K562 (cell line): ENCODE measurements at regions not wholly inside any gene's neighbourhood (a gene's known extent, or its start where the extent isn't known, plus 50 kb on each side); places are given as distances from the start of the nearest gene placed in this dataset.

Experiments used
- ATAC-seq: fragments of 200-7000 bp; cut with Tn5 transposase; 3 replicates; pipeline ENCODE4 v1.9.1; 2020; ENCODE audit warnings: moderate library complexity
- BruUV-seq: library from RNA; stranded (reverse); fragments of 400-500 nt; replicated peaks from 2 replicates; lab custom pipeline; 2021; lab: Mats Ljungman, UMichigan
- CTCF ChIA-PET: fragments of 300-600 bp; formaldehyde crosslinking; extraction: SDS; loops from one replicate; lab custom pipeline; 2021; ENCODE audit warnings: low intra/inter-chr PET ratio; lab: Yijun Ruan, JAX
- POLR2A ChIA-PET: fragments of 300-600, 350-650 bp; sonication (Branson Sonifier 250); formaldehyde crosslinking; extraction: SDS; loops from one replicate; lab custom pipeline; 2021; ENCODE audit warnings: antibody characterized with exemption, inconsistent platforms; lab: Yijun Ruan, JAX
- DNase-seq, 4 experiments: peaks; one replicate each; pipeline versions ENCODE4 v3.0.0 to v3.0.0-alpha.2; 2011 to 2018; ENCODE audit warnings: low spot score in 3 of 4, mixed read lengths in 3 of 4; ENCODE audit errors: extremely low read depth in 1 of 4
- FAIRE-seq: peaks from 2 replicates; lab custom pipeline; 2011; peaks lifted over from hg19 to GRCh38; lab: Jason Lieb, UNC
- H2AFZ ChIP-seq: 2 replicates; pipeline ENCODE4 v1.6.0; 2011; ENCODE audit warnings: low read depth, low read length, control low read depth, inconsistent platforms
- H3K27ac ChIP-seq: fragments of 200-600 bp; 3 replicates; pipeline ENCODE4 v1.8.0; 2011; ENCODE audit warnings: low read depth, mild to moderate bottlenecking, control low read depth, inconsistent platforms, low read length, moderate library complexity, mixed read lengths; ENCODE audit errors: extremely low read depth
- H3K27me3 ChIP-seq, 2 experiments: fragments of 300-600 bp in 1 of 2; 2 replicates in 1 of 2; 3 replicates in 1 of 2; pipeline versions ENCODE4 v1.6.0 to v1.8.0; 2011; ENCODE audit warnings: inconsistent platforms in 2 of 2, low read length in 2 of 2, mild to moderate bottlenecking in 1 of 2, mixed read lengths in 1 of 2, moderate library complexity in 1 of 2; ENCODE audit not compliant: control insufficient read depth in 2 of 2, insufficient read depth in 2 of 2
- H3K36me3 ChIP-seq: fragments of 300-600 bp; 3 replicates; pipeline ENCODE4 v1.8.0; 2011; ENCODE audit warnings: mild to moderate bottlenecking, low read length, inconsistent platforms; ENCODE audit not compliant: control insufficient read depth, insufficient read depth
- H3K4me1 ChIP-seq, 2 experiments: fragments of 200-600 bp in 1 of 2; replicated peaks in 1 of 2; 2 replicates in 1 of 2; 3 replicates in 1 of 2; pipeline versions ENCODE4 v1.5.1 to v1.8.0; 2011; ENCODE audit warnings: inconsistent platforms in 2 of 2, low read length in 2 of 2, mild to moderate bottlenecking in 1 of 2, mixed read lengths in 1 of 2, moderate library complexity in 1 of 2; ENCODE audit not compliant: control insufficient read depth in 2 of 2, insufficient read depth in 2 of 2
- H3K4me2 ChIP-seq: 2 replicates; pipeline ENCODE4 v1.6.1; 2011; ENCODE audit warnings: low read length, control low read depth, inconsistent platforms, mixed read lengths; ENCODE audit not compliant: insufficient read depth
- H3K4me3 ChIP-seq: fragments of 200-600 bp; sonication (generic), shearing (Covaris generic); 2 replicates; pipeline ENCODE4 v1.5.1; 2016; ENCODE audit warnings: control low read depth, inconsistent platforms
- H3K79me2 ChIP-seq: fragments of 200-600 bp; 3 replicates; pipeline ENCODE4 v1.8.0; 2011; ENCODE audit warnings: low read length, inconsistent platforms; ENCODE audit not compliant: control insufficient read depth, insufficient read depth
- H3K9ac ChIP-seq, 2 experiments: 2 replicates each; pipeline versions ENCODE4 v1.6.0 to v1.6.1; 2011; ENCODE audit warnings: low read depth in 2 of 2, low read length in 2 of 2, control low read depth in 1 of 2, inconsistent platforms in 1 of 2, mild to moderate bottlenecking in 1 of 2, mixed read lengths in 1 of 2; ENCODE audit not compliant: insufficient read depth in 1 of 2
- H3K9me1 ChIP-seq: one replicate; pipeline ENCODE4 v1.6.0; 2011; ENCODE audit warnings: inconsistent platforms, mild to moderate bottlenecking, low read length, moderate library complexity; ENCODE audit not compliant: control insufficient read depth, insufficient read depth
- H3K9me3 ChIP-seq: replicated peaks from 2 replicates; pipeline ENCODE4 v1.5.1; 2011; ENCODE audit warnings: low read depth, low read length, inconsistent platforms; ENCODE audit not compliant: control insufficient read depth, insufficient read depth
- H4K20me1 ChIP-seq: replicated peaks from 2 replicates; pipeline ENCODE4 v1.6.1; 2011; ENCODE audit warnings: low read length, inconsistent platforms, mixed read lengths; ENCODE audit not compliant: control insufficient read depth, insufficient read depth
- ARNT ChIP-seq, 2 experiments: fragments of 450-650 bp; IDR thresholded peaks; 2 replicates each; pipeline ENCODE4 v1.6.1; 2016; ENCODE audit warnings: mild to moderate bottlenecking in 1 of 2
- BMI1 ChIP-seq: fragments of 150-350 bp; IDR thresholded peaks from 2 replicates; pipeline ENCODE4 v1.6.1; 2014; ENCODE audit warnings: low read length
- EP300 ChIP-seq: IDR thresholded peaks from 2 replicates; pipeline ENCODE4 v1.6.1; 2012; ENCODE audit warnings: low read length, improper control_type of control experiment
- POLR2G ChIP-seq: fragments of 200-400 bp; formaldehyde crosslinking; IDR thresholded peaks from 2 replicates; pipeline ENCODE4 v1.6.1; 2017; ENCODE audit warnings: low read depth, mild to moderate bottlenecking, antibody characterized with exemption, low read length, moderate library complexity
- PYGO2 ChIP-seq: fragments of 450-650 bp; IDR thresholded peaks from 2 replicates; pipeline ENCODE4 v1.6.1; 2016; ENCODE audit warnings: mild to moderate bottlenecking, missing genetic modification characterization, moderate library complexity, missing compliant biosample characterization
- SRSF1 ChIP-seq: fragments of 200-400 bp; formaldehyde crosslinking; IDR thresholded peaks from 2 replicates; pipeline ENCODE4 v1.6.1; 2017; ENCODE audit warnings: mild to moderate bottlenecking, low read depth, low read length, moderate library complexity
- WGBS: fragments of 100-300 bp; shearing (Covaris generic); methylation state at CpG from one replicate; pipeline ENCODE4 v1.1.6; 2016; ENCODE audit warnings: low coverage, mixed read lengths; ENCODE audit not compliant: insufficient coverage; ENCODE audit errors: missing lambda C conversion rate; 5-methylcytosine and 5-hydroxymethylcytosine counted together
- in situ Hi-C: fragments of 300-500 bp; cut with MboI; formaldehyde crosslinking; loops from 4 replicates; pipeline ENCODE4 v1.15.0; 2018; ENCODE audit warnings: inconsistent platforms, mixed read lengths
- intact Hi-C: fragments of 100-400 bp; cut with micrococcal nuclease; formaldehyde crosslinking; loops from 2 replicates; pipeline ENCODE4 v1.14.2; 2022
- TF ChIP-seq, protein P1 (sequence below): fragments of 450-650 bp; IDR thresholded peaks from 2 replicates; pipeline ENCODE4 v1.7.1; 2018; ENCODE audit warnings: mild to moderate bottlenecking, low read depth; ENCODE audit not compliant: partially characterized antibody
- TF ChIP-seq, protein P2 (sequence below): fragments of 250-450 bp; sonication (Bioruptor Pico); IDR thresholded peaks from 2 replicates; pipeline ENCODE4 v1.4.0; 2020; ENCODE audit warnings: mild to moderate bottlenecking, moderate library complexity
- TF ChIP-seq, protein P3 (sequence below): fragments of 450-650 bp; IDR thresholded peaks from 2 replicates; pipeline ENCODE4 v1.6.1; 2018; ENCODE audit not compliant: partially characterized antibody

DNA sequence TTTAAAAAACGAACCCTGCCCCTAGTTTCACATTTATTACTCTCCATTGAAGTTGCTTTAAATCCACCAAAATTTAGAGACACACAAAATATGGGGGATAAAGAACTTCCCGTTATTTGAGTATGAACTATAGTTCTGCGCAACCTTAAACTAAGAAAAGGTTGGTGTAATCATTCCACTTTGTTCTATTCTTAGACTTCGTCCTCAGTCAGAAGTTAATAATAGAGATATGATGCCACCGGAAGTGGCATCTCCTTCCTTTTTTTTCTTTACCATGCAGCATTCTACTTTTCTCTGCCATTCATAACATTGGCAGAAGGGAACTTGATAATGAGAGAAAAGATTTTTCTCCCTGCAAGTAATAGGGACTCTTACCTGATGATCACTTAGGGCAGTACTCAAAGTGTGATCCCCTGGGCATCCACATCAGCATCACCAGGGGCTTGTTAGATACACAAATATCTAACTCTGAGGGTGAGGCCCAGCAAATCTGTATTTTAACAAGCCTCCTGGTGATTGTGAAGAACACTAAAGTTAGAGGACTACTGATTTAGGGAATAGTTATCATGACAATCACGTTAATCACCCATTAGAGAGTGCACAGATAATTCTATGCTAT, 147.7 kb upstream of the DTNA start:
- no peak for FAIRE-seq
- no TSS peak for BruUV-seq
- Histone ChIP-seq H3K9me1 (no peaks in the 10 kb centered on the region), H3K27ac (no peak overlapping the region), H3K27me3 (no peaks in the 10 kb centered on the region), H3K79me2 (no peaks in the 10 kb centered on the region), H3K9me3 (no peaks in the 10 kb centered on the region), H3K4me3 (no peak overlapping the region), H3K4me2 (no peak overlapping the region), H4K20me1 (no peaks in the 10 kb centered on the region), H3K4me1 (no peaks in the 10 kb centered on the region), H3K9ac (no peak overlapping the region), H2AFZ (no peak overlapping the region), H3K36me3 (no peaks in the 10 kb centered on the region)
- ChIA-PET POLR2A (no interaction called here), CTCF (no interaction called here)
- in situ Hi-C loops (no loop called here), intact Hi-C loops (no loop called here)
- no peak for ATAC-seq
- WGBS: under 1% methylated on average over 6 of the region's 6 CpGs
- no peak for DNase-seq
- TF ChIP-seq POLR2G (no peak), EP300 (no peak), SRSF1 (no peak), BMI1 (no peak), PYGO2 (tag) (no peak), ARNT (IDR thresholded peaks at IDR 0.05) (no peak)
- TF ChIP-seq, protein P1, sequence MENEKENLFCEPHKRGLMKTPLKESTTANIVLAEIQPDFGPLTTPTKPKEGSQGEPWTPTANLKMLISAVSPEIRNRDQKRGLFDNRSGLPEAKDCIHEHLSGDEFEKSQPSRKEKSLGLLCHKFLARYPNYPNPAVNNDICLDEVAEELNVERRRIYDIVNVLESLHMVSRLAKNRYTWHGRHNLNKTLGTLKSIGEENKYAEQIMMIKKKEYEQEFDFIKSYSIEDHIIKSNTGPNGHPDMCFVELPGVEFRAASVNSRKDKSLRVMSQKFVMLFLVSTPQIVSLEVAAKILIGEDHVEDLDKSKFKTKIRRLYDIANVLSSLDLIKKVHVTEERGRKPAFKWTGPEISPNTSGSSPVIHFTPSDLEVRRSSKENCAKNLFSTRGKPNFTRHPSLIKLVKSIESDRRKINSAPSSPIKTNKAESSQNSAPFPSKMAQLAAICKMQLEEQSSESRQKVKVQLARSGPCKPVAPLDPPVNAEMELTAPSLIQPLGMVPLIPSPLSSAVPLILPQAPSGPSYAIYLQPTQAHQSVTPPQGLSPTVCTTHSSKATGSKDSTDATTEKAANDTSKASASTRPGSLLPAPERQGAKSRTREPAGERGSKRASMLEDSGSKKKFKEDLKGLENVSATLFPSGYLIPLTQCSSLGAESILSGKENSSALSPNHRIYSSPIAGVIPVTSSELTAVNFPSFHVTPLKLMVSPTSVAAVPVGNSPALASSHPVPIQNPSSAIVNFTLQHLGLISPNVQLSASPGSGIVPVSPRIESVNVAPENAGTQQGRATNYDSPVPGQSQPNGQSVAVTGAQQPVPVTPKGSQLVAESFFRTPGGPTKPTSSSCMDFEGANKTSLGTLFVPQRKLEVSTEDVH: no peak
- TF ChIP-seq, protein P2, sequence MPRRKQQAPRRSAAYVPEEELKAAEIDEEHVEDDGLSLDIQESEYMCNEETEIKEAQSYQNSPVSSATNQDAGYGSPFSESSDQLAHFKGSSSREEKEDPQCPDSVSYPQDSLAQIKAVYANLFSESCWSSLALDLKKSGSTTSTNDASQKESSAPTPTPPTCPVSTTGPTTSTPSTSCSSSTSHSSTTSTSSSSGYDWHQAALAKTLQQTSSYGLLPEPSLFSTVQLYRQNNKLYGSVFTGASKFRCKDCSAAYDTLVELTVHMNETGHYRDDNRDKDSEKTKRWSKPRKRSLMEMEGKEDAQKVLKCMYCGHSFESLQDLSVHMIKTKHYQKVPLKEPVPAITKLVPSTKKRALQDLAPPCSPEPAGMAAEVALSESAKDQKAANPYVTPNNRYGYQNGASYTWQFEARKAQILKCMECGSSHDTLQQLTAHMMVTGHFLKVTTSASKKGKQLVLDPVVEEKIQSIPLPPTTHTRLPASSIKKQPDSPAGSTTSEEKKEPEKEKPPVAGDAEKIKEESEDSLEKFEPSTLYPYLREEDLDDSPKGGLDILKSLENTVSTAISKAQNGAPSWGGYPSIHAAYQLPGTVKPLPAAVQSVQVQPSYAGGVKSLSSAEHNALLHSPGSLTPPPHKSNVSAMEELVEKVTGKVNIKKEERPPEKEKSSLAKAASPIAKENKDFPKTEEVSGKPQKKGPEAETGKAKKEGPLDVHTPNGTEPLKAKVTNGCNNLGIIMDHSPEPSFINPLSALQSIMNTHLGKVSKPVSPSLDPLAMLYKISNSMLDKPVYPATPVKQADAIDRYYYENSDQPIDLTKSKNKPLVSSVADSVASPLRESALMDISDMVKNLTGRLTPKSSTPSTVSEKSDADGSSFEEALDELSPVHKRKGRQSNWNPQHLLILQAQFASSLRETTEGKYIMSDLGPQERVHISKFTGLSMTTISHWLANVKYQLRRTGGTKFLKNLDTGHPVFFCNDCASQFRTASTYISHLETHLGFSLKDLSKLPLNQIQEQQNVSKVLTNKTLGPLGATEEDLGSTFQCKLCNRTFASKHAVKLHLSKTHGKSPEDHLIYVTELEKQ (CRISPR knock-in tag): no peak
- TF ChIP-seq, protein P3, sequence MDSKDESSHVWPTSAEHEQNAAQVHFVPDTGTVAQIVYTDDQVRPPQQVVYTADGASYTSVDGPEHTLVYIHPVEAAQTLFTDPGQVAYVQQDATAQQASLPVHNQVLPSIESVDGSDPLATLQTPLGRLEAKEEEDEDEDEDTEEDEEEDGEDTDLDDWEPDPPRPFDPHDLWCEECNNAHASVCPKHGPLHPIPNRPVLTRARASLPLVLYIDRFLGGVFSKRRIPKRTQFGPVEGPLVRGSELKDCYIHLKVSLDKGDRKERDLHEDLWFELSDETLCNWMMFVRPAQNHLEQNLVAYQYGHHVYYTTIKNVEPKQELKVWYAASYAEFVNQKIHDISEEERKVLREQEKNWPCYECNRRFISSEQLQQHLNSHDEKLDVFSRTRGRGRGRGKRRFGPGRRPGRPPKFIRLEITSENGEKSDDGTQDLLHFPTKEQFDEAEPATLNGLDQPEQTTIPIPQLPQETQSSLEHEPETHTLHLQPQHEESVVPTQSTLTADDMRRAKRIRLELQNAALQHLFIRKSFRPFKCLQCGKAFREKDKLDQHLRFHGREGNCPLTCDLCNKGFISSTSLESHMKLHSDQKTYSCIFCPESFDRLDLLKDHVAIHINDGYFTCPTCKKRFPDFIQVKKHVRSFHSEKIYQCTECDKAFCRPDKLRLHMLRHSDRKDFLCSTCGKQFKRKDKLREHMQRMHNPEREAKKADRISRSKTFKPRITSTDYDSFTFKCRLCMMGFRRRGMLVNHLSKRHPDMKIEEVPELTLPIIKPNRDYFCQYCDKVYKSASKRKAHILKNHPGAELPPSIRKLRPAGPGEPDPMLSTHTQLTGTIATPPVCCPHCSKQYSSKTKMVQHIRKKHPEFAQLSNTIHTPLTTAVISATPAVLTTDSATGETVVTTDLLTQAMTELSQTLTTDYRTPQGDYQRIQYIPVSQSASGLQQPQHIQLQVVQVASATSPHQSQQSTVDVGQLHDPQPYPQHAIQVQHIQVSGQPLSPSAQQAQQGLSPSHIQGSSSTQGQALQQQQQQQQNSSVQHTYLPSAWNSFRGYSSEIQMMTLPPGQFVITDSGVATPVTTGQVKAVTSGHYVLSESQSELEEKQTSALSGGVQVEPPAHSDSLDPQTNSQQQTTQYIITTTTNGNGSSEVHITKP: no peak
